ENCODE measurements at regions not wholly inside any gene's neighbourhood (a gene's known extent, or its start where the extent isn't known, plus 50 kb on each side); places are given as distances from the start of the nearest gene placed in this dataset.
A peak's percentile ranks its signal among the peaks of the same experiment; 100 is the strongest.
"Not testable (repeated sequence)": the region's sequence is repeated elsewhere in the genome, so short reads cannot be mapped to it uniquely, and the experiment has no call there.

GRCh38 chr12:91672130-91672529 lies 473.5 kb downstream of the BTG1 start:
- DNase-seq (ENCODE audit: low read depth): no peak

- DNase-seq (ENCODE audit: low read depth): no peak
These were observed 478.0 kb downstream of the BTG1 start for GRCh38 chr12:91667694-91668093.

- no peak for DNase-seq (ENCODE audit: low read depth)
These were observed 481.1 kb upstream of the DCN start for GRCh38 chr12:91663744-91664143.

GRCh38 chr12:91663310-91663709 lies 480.7 kb upstream of the DCN start:
- DNase-seq (ENCODE audit: low read depth): no peak

GRCh38 chr12:91662021-91662420 lies 479.4 kb upstream of the DCN start:
- no peak for DNase-seq (ENCODE audit: low read depth)

GRCh38 chr12:91657032-91657431 lies 474.4 kb upstream of the DCN start:
- DNase-seq (ENCODE audit: low read depth): no peak

GRCh38 chr12:91655966-91656365 lies 473.3 kb upstream of the DCN start:
- DNase-seq (ENCODE audit: low read depth): no peak

- no peak for DNase-seq (ENCODE audit: low read depth)
These were observed 471.5 kb upstream of the DCN start for GRCh38 chr12:91654087-91654486.

- DNase-seq (ENCODE audit: low read depth): no peak
These were observed 469.1 kb upstream of the DCN start for GRCh38 chr12:91651728-91652127.

- DNase-seq (ENCODE audit: low read depth): no peak
These were observed 461.1 kb upstream of the DCN start for GRCh38 chr12:91643763-91644162.

GRCh38 chr12:91640021-91640420 lies 457.4 kb upstream of the DCN start:
- no peak for DNase-seq (ENCODE audit: low read depth)

- no peak for DNase-seq (ENCODE audit: low read depth)
These were observed 456.7 kb upstream of the DCN start for GRCh38 chr12:91639327-91639726.

GRCh38 chr12:91637789-91638624 lies 455.4 kb upstream of the DCN start:
- DNase-seq (ENCODE audit: low read depth): no peak

GRCh38 chr12:91636721-91637120 lies 454.1 kb upstream of the DCN start:
- DNase-seq (ENCODE audit: low read depth): no peak

- DNase-seq (ENCODE audit: low read depth): not testable (repeated sequence)
These were observed 451.7 kb upstream of the DCN start for GRCh38 chr12:91634386-91634713.

- DNase-seq (ENCODE audit: low read depth): no peak
These were observed 451.2 kb upstream of the DCN start for GRCh38 chr12:91633734-91634357.

GRCh38 chr12:91633206-91633605 lies 450.6 kb upstream of the DCN start:
- DNase-seq (ENCODE audit: low read depth): no peak

- no peak for DNase-seq (ENCODE audit: low read depth)
These were observed 449.6 kb upstream of the DCN start for GRCh38 chr12:91632042-91632786.

- DNase-seq (ENCODE audit: low read depth): no peak
These were observed 448.1 kb upstream of the DCN start for GRCh38 chr12:91630596-91631293.

- DNase-seq (ENCODE audit: low read depth): no peak
These were observed 447.5 kb upstream of the DCN start for GRCh38 chr12:91630083-91630482.

GRCh38 chr12:91629440-91629839 lies 446.8 kb upstream of the DCN start:
- DNase-seq (ENCODE audit: low read depth): no peak

- DNase-seq (ENCODE audit: low read depth): peak; percentile 4
These were observed 446.0 kb upstream of the DCN start for GRCh38 chr12:91628656-91629055.

GRCh38 chr12:91627225-91627624 lies 444.6 kb upstream of the DCN start:
- DNase-seq (ENCODE audit: low read depth): no peak

All from EH (cell line).